CD14-positive monocyte (primary cell): ENCODE measurements at regions not wholly inside any gene's neighbourhood (a gene's known extent, or its start where the extent isn't known, plus 50 kb on each side); places are given as distances from the start of the nearest gene placed in this dataset.

ENCODE experiments used
- DNase-seq, 3 donors: peaks; one replicate each; pipeline ENCODE4 v3.0.0-alpha.2; 2011 to 2022
- H2AFZ ChIP-seq: 2 replicates; pipeline ENCODE4 v1.6.0; 2012; ENCODE audit warnings: mild to moderate bottlenecking, low read depth, low read length, inconsistent platforms; ENCODE audit not compliant: insufficient read depth, poor library complexity, severe bottlenecking
- H3K27ac ChIP-seq, 2 donors: 1 replicate in 1 of 2; 2 replicates in 1 of 2; pipeline ENCODE4 v1.5.1; 2012 to 2013; ENCODE audit warnings: low read length in 2 of 2, control low read depth in 1 of 2, inconsistent platforms in 1 of 2, low read depth in 1 of 2, mild to moderate bottlenecking in 1 of 2
- H3K27me3 ChIP-seq, 2 donors: one replicate each; pipeline versions ENCODE4 v1.6.0 to v1.6.1; 2011 to 2013; ENCODE audit warnings: low read length in 2 of 2; ENCODE audit not compliant: control insufficient read depth in 2 of 2, insufficient read depth in 2 of 2
- H3K36me3 ChIP-seq, 2 donors: replicated peaks in 1 of 2; 1 replicate in 1 of 2; 2 replicates in 1 of 2; pipeline versions ENCODE4 v1.5.1 to v1.6.1; 2012 to 2013; ENCODE audit warnings: low read length in 2 of 2, control low read depth in 1 of 2, inconsistent platforms in 1 of 2, mild to moderate bottlenecking in 1 of 2; ENCODE audit not compliant: insufficient read depth in 2 of 2, control insufficient read depth in 1 of 2
- H3K4me1 ChIP-seq, 2 donors: 1 replicate in 1 of 2; 2 replicates in 1 of 2; pipeline versions ENCODE4 v1.5.1 to v1.6.1; 2012 to 2013; ENCODE audit warnings: low read length in 2 of 2, control low read depth in 1 of 2, inconsistent platforms in 1 of 2, mild to moderate bottlenecking in 1 of 2, moderate library complexity in 1 of 2; ENCODE audit not compliant: insufficient read depth in 2 of 2, control insufficient read depth in 1 of 2
- H3K4me2 ChIP-seq: replicated peaks from 2 replicates; pipeline ENCODE3; 2012; ENCODE audit warnings: low read length, moderate library complexity, mild to moderate bottlenecking; ENCODE audit not compliant: poor library complexity, severe bottlenecking; ENCODE audit errors: extremely low read depth
- H3K4me3 ChIP-seq, 3 experiments: fragments of 200-600 bp in 1 of 3; sonication (generic) in 1 of 3; replicated peaks in 1 of 3; 1 replicate in 2 of 3; 2 replicates in 1 of 3; pipeline ENCODE4 v1.5.1; 2011 to 2013; ENCODE audit warnings: low read length in 3 of 3, mild to moderate bottlenecking in 3 of 3, control low read depth in 2 of 3, low read depth in 2 of 3, inconsistent platforms in 1 of 3, moderate library complexity in 1 of 3
- H3K79me2 ChIP-seq: 2 replicates; pipeline ENCODE4 v1.6.0; 2012; ENCODE audit warnings: mild to moderate bottlenecking, control low read depth, inconsistent platforms, low read length, moderate library complexity; ENCODE audit not compliant: insufficient read depth
- H3K9ac ChIP-seq: 2 replicates; pipeline ENCODE4 v1.6.0; 2017; ENCODE audit warnings: low read length, mild to moderate bottlenecking; ENCODE audit not compliant: insufficient read depth, poor library complexity, severe bottlenecking
- H3K9me3 ChIP-seq, 2 donors: replicated peaks in 1 of 2; 1 replicate in 1 of 2; 2 replicates in 1 of 2; pipeline versions ENCODE4 v1.5.1 to v1.6.1; 2012 to 2013; ENCODE audit warnings: low read length in 2 of 2, control low read depth in 1 of 2; ENCODE audit not compliant: control insufficient read depth in 1 of 2, insufficient read depth in 1 of 2
- H4K20me1 ChIP-seq: 2 replicates; pipeline ENCODE4 v1.6.0; 2012; ENCODE audit warnings: mild to moderate bottlenecking, low read length, control low read depth, moderate library complexity; ENCODE audit not compliant: insufficient read depth
- H3K27ac Mint-ChIP-seq, 7 donors: one replicate each; pipeline ENCODE4 v1.8.0; 2020; ENCODE audit warnings: mild to moderate bottlenecking in 7 of 7, mixed read lengths in 7 of 7, moderate library complexity in 6 of 7, inconsistent platforms in 2 of 7
- H3K27me3 Mint-ChIP-seq, 3 donors: one replicate each; pipeline ENCODE4 v1.8.0; 2021 to 2022; ENCODE audit warnings: low read depth in 3 of 3, mild to moderate bottlenecking in 3 of 3, mixed read lengths in 3 of 3, moderate library complexity in 3 of 3, inconsistent platforms in 1 of 3
- H3K36me3 Mint-ChIP-seq, 2 donors: one replicate each; pipeline ENCODE4 v1.8.0; 2020; ENCODE audit warnings: mixed read lengths in 2 of 2, inconsistent platforms in 1 of 2, mild to moderate bottlenecking in 1 of 2
- H3K4me1 Mint-ChIP-seq: one replicate; pipeline ENCODE4 v1.8.0; 2020; ENCODE audit warnings: mild to moderate bottlenecking, mixed read lengths
- H3K4me3 Mint-ChIP-seq, 2 donors: one replicate each; pipeline ENCODE4 v1.8.0; 2020; ENCODE audit warnings: mild to moderate bottlenecking in 2 of 2, mixed read lengths in 2 of 2, moderate library complexity in 1 of 2
- H3K9me3 Mint-ChIP-seq, 7 donors: one replicate each; pipeline ENCODE4 v1.8.0; 2020 to 2022; ENCODE audit warnings: mixed read lengths in 7 of 7, mild to moderate bottlenecking in 6 of 7, moderate library complexity in 6 of 7, inconsistent platforms in 2 of 7
- CTCF ChIP-seq: fragments of 200-600 bp; IDR thresholded peaks from one replicate; pipeline ENCODE4 v1.8.0; 2022; ENCODE audit warnings: antibody characterized with exemption, mild to moderate bottlenecking
- WGBS: methylation state at CpG from one replicate; pipeline ENCODE4 v1.1.5; 2013; ENCODE audit warnings: missing lambda C conversion rate; ENCODE audit not compliant: insufficient coverage; 5-methylcytosine and 5-hydroxymethylcytosine counted together
- intact Hi-C, 2 donors: fragments of 100-400 bp; cut with micrococcal nuclease; formaldehyde crosslinking; loops; one replicate each; pipeline versions ENCODE4 v1.15.0 to v1.15.1; 2023

GRCh38 chr12:111169456-111169855 lies 199.4 kb downstream of the PHETA1 start:
- DNase-seq: no peak
- H3K4me3 ChIP-seq: no peak overlapping the region
- peaks cover 0 to 4% (median 0%) of the 10 kb centered on the region in 7 donors for H3K9me3 Mint-ChIP-seq
- peaks cover 62% of the 10 kb centered on the region for H3K4me1 Mint-ChIP-seq
- intact Hi-C loops: no loop called here
- 98% methylated on average over 5 of the region's 13 CpGs for WGBS
- no peaks in the 10 kb centered on the region for H3K27me3 ChIP-seq
- no peak overlapping the region for H3K9ac ChIP-seq
- no peaks in the 10 kb centered on the region for H3K36me3 ChIP-seq
- peak overlapping the region in 1 of 2 donors; percentile 76 for H3K27ac ChIP-seq
- H3K4me1 ChIP-seq: peaks cover 43 to 62% of the 10 kb centered on the region in 2 donors
- no peak overlapping the region for H2AFZ ChIP-seq
- H3K4me2 ChIP-seq: no peak overlapping the region
- H3K36me3 Mint-ChIP-seq: peaks cover 0 to 2% of the 10 kb centered on the region in 2 donors
- H3K27ac Mint-ChIP-seq: peak overlapping the region; percentile 72 to 94 (median 88)
- peak overlapping the region in 1 of 2 donors; percentile 76 for H3K4me3 Mint-ChIP-seq
- TF ChIP-seq CTCF: no peak
- H4K20me1 ChIP-seq: no peaks in the 10 kb centered on the region
- no peaks in the 10 kb centered on the region for H3K79me2 ChIP-seq
- H3K9me3 ChIP-seq: no peaks in the 10 kb centered on the region
- peaks cover 0 to 7% (median 3%) of the 10 kb centered on the region in 3 donors for H3K27me3 Mint-ChIP-seq

- H3K27me3 ChIP-seq: no peaks in the 10 kb centered on the region
- peaks cover 0 to 2% of the 10 kb centered on the region in 2 donors for H3K36me3 Mint-ChIP-seq
- H3K36me3 ChIP-seq: no peaks in the 10 kb centered on the region
- H3K4me1 Mint-ChIP-seq: peaks cover 58% of the 10 kb centered on the region
- H3K9me3 ChIP-seq: no peaks in the 10 kb centered on the region
- 94% methylated on average over 6 of the region's 8 CpGs for WGBS
- no peak overlapping the region for H3K27ac ChIP-seq
- no peak for TF ChIP-seq CTCF
- peaks cover 0 to 8% (median 3%) of the 10 kb centered on the region in 3 donors for H3K27me3 Mint-ChIP-seq
- H3K27ac Mint-ChIP-seq: peak overlapping the region in 1 of 7 donors; percentile 60
- no peak overlapping the region for H3K9ac ChIP-seq
- intact Hi-C loops: no loop called here
- H4K20me1 ChIP-seq: no peaks in the 10 kb centered on the region
- no peak overlapping the region for H3K4me3 Mint-ChIP-seq
- H3K4me2 ChIP-seq: no peak overlapping the region
- H3K4me1 ChIP-seq: peaks cover 39 to 57% of the 10 kb centered on the region in 2 donors
- H2AFZ ChIP-seq: no peak overlapping the region
- no peak for DNase-seq
- H3K4me3 ChIP-seq: no peak overlapping the region
- H3K79me2 ChIP-seq: no peaks in the 10 kb centered on the region
- peaks cover 0 to 4% (median 0%) of the 10 kb centered on the region in 7 donors for H3K9me3 Mint-ChIP-seq
Observed at GRCh38 chr12:111169032-111169431, 199.9 kb downstream of the PHETA1 start.
